Heart left ventricle (tissue), 13 donors: ENCODE measurements at regions not wholly inside any gene's neighbourhood (a gene's known extent, or its start where the extent isn't known, plus 50 kb on each side); places are given as distances from the start of the nearest gene placed in this dataset.

ENCODE experiments used
- CTCF ChIP-seq, 12 donors: fragments of 200-600 bp; sonication (generic) in 4 of 12; IDR thresholded peaks; one replicate each; pipeline versions ENCODE4 v1.5.0 to v1.8.0; 2018 to 2022; ENCODE audit warnings: antibody characterized with exemption in 12 of 12, mild to moderate bottlenecking in 5 of 12
- POLR2A ChIP-seq, 2 donors: fragments of 450-650 bp; IDR thresholded peaks; one replicate each; pipeline ENCODE4 v1.6.1; 2017; ENCODE audit warnings: antibody characterized with exemption in 2 of 2, mild to moderate bottlenecking in 2 of 2, moderate library complexity in 2 of 2
- donor health status: ischemic (EF 13 %, LVEDD 7.1; RV severe dilation, severe dysfunction).
- donor health status: DM: no; HTN: yes; CAD: no.
- donor health status: DM: no; HTN: no; CAD: no.
- donor health status: ischemic (EF 25% LVEDD 6.9; RV normal size, moderate dysfunction).
- donor health status: ischemic (EF 25% LVEDD 5.7; RV mildly dilated, moderate dysfunction).
- donor health status: ischemic (EF 35%, LVEDD 5.7; RV mildly dilated, moderate dysfunction).
- donor health status: nonischemic (EF 11% LVEDD 7.7; RV severe dilation, severe dysfunction).
- donor health status: DM: yes; HTN: yes; CAD: no.
- donor health status: PGD.
- donor health status: ischemic (EF 29% LVEDD 5.4; RV normal size, mild dysfunction).
- donor health status: nonischemic (EF 23%, LVEDD 6.1; RV moderate dilation, normal function).

- TF ChIP-seq CTCF (IDR thresholded peaks at IDR 0.05) (no peak), POLR2A (IDR thresholded peaks at IDR 0.05) (no peak)
These were observed 129.6 kb upstream of the PRPS1L1 start for GRCh38 chr7:18157233-18157632.
